HG03520 (cell line): ENCODE measurements at regions not wholly inside any gene's neighbourhood (a gene's known extent, or its start where the extent isn't known, plus 50 kb on each side); places are given as distances from the start of the nearest gene placed in this dataset.
A peak's percentile ranks its signal among the peaks of the same experiment; 100 is the strongest.
"Not testable (repeated sequence)": the region's sequence is repeated elsewhere in the genome, so short reads cannot be mapped to it uniquely, and the experiment has no call there.

Source experiments
- ATAC-seq: cut with Tn5 transposase; IDR thresholded peaks from one replicate; pipeline ENCODE4 v1.9.1; 2021; ENCODE audit warnings: mild to moderate bottlenecking, moderate library complexity; ENCODE audit not compliant: unreplicated experiment

GRCh38 chr9:17083258-17083657 lies 51.6 kb upstream of the CNTLN start:
- ATAC-seq = no peak

- ATAC-seq = no peak
Observed at GRCh38 chr9:17082343-17083064, 52.3 kb upstream of the CNTLN start.

DNA sequence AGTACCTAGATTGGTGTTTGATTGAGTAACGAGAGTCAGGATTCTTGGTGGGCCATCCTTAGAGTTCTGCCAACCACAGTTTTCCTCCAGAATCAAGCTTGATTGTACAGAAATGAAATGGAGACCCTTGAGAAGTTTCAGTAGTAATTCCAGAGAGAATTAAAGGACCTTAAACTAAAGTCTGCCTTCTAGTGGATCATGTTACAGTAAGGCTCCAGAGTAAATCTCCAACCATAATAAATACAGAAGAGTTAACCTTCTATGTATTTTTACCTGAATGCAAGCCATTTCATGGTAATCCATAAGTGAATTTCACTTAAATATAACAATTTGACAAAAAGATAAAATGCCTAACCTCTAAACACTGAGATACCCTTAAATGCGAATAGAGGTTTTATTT lies 53.0 kb upstream of the CNTLN start:
- no peak for ATAC-seq

GRCh38 chr9:17081351-17081750 lies 53.5 kb upstream of the CNTLN start:
- ATAC-seq = no peak

DNA sequence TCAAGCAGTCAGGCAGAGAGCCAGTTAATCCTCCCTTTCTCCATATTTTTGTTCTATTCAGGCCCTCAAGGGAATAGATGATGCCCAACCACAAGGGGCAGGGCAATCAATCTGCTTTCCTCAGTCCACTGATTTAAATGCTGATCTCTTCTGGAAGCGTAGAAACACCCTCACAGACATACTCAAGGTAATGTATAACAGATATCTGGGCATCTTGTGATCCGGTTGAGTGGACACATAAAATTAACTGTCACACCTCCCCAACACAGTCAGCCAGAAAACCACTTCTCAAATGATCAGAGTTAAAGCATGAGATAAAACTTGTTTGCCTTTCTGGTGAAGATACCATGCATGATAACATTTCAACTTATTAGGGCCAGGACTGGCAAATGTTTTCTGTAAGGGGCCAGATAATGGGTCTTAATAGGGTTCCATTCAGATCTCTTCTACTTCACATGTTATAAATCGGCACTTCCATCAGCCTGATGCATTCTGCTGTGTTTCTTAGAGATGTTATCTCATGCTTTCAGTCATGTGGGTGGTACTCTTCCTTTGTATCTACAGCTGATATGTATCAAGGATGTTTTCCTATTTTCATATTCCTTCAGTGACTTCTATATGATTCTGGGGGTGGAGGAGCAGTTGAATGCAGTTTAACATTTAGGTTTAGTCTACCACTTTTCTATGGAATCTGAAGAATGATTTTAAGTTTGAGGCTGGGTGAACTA lies 58.9 kb upstream of the CNTLN start:
- no peak for ATAC-seq

GRCh38 chr9:17075146-17075757 lies 59.6 kb upstream of the CNTLN start:
- no peak for ATAC-seq

DNA sequence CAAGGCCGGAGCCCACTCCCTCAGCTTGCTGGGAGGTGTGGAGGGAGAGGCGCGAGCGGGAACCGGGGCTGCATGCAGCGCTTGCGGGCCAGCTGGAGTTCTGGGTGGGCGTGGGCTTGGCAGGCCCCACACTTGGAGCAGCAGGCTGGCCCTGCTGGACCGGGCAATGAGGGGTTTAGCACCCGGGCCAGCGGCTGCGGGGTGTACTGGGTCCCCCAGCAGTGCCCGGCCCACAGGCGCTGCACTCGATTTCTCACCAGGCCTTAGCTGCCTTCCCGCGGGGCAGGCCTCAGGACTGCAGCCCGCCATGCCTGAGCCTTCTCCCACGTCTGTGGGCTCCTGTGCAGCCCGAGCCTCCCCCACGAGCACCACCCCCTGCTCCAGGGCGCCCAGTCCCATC lies 62.3 kb upstream of the CNTLN start:
- ATAC-seq = not testable (repeated sequence)

GRCh38 chr9:17068671-17069070 lies 66.2 kb upstream of the CNTLN start:
- no peak for ATAC-seq

- no peak for ATAC-seq
Observed at GRCh38 chr9:17065062-17065461, 69.8 kb upstream of the CNTLN start.

GRCh38 chr9:17064558-17064957 lies 70.3 kb upstream of the CNTLN start:
- no peak for ATAC-seq

- peak; percentile 65 for ATAC-seq
Observed at GRCh38 chr9:17063535-17064135, 71.2 kb upstream of the CNTLN start.

DNA sequence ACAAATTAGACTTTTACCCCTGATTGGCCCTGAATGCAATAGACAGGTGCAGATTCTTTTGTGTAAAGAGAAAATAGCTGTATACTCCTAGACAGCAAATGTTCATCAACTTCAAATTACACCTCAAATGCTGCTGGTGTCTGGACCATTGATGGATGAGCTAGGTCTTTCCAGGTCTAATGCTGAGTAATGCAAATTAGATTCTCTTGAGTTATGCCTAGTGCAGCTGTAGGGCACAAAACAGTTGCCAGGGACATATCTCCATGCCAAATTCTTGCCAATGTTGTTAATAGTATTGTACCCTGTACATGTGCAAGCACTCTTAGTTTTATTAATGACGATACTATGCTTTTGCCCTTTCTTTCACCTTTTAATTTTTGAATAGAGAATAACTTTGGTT lies 72.3 kb upstream of the CNTLN start:
- ATAC-seq = no peak

- no peak for ATAC-seq
Observed at GRCh38 chr9:17060450-17060849, 74.4 kb upstream of the CNTLN start.

DNA sequence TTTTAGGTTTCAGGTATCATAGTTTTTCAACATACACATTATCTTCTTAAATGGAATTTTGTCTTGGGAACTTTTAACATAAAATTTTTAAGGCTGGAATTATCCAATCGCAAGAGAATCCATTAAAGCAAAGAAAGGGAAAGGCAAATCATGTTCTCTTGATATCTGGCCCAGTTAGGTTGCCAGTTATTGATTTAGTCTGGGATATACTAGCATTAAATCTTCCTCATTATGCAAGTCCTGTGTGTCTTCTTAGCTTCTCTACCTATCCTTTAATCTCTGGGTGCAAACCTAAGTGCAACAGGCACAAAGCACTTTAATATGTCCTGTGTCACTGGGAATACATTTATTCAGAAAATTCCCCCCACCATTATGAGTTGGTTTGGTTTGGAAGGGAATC lies 75.4 kb upstream of the CNTLN start:
- ATAC-seq = no peak

DNA sequence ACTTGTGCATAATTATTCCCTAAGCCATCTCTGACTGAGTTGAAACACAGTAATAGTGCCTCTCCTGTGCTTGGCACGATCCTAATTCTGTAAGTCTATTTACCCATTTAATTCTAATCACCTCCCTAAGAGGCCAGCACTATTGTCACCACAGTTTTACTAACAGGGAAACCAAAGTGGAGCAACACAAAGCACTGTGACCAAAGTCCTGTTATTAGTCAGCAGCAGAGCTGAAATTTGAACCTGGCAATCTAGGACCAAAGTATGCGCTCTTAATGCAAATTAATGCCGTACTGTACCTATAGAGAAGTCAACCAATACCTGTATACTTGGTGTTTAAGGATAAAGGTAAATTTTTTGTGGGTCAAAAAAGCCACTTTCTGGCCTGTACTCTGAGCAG lies 77.1 kb upstream of the CNTLN start:
- no peak for ATAC-seq

GRCh38 chr9:17052626-17053025 lies 82.2 kb upstream of the CNTLN start:
- ATAC-seq = no peak

DNA sequence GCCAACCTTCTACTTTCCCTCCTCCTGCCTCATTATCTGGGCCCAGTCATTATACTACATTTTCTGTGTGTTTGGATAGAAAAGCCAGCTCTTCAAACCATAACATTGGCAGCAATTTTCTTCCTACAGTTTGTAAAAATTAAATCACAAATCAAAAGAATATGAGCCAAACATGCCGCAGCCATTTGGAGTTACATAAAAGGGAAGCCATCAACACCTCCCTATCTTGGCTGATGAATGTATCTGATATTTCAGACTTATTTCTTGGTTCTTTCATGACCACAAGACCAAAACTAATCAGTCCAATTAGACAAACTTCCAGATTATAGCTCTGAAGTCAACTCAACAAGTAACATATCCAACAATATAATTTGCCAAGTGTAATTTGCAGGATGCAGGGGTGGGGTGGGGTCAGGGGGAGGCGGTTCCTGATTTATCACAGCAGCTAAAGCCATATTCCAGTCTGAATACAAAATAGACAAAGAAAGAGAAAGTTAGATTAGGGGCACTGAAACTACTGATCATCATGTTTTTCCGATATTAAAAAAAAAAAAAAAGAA lies 89.4 kb upstream of the CNTLN start:
- no peak for ATAC-seq

GRCh38 chr9:17031546-17031945 lies 103.3 kb upstream of the CNTLN start:
- no peak for ATAC-seq

GRCh38 chr9:17025281-17025680 lies 109.6 kb upstream of the CNTLN start:
- no peak for ATAC-seq

DNA sequence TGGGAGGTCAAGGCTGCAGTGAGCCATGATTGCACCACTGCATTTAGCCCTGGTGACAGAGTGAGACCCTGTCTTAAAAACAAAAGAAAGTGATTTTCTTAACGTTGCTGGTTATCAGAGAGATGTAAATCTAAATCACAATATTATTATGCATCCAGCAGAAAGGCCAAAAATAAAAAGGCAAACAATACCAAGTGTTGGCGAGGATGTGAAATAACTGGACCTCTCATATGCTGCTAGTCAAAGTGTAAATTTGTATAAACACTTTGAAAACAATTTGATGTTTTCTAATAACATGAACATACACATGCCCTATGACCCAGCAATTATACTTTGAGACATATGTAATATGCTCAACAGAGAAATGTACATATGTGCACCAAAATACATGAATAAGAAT lies 110.7 kb upstream of the CNTLN start:
- no peak for ATAC-seq

GRCh38 chr9:17021387-17021970 lies 113.4 kb upstream of the CNTLN start:
- no peak for ATAC-seq
